ENCODE measurements at regions not wholly inside any gene's neighbourhood (a gene's known extent, or its start where the extent isn't known, plus 50 kb on each side); places are given as distances from the start of the nearest gene placed in this dataset.

DNA sequence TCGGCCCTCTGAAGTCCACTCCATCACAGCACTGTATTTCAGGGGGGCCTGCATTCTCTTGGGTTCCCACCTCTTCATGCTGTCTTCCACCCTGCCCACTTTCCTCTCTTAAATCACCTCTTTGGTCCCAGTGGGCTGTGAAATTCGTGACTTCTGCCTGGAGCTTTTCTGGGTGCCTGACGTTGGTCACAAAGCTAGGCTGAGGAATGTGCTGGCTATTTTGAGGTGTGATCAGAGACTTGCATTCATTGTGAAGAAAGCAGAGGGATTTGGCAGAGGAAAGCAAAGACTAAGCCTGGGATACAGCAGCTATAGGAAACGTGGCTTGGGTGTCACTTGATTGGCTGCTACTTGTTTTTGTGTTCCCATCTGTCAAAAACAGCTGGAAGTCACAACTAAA lies 202.5 kb downstream of the SATB1 start:
- Histone ChIP-seq H3K4me2 (no peak overlapping the region), H3F3A (replicated peaks; ENCODE audit: insufficient read depth) (no peaks in the 10 kb centered on the region), H4K20me1 (ENCODE audit: insufficient read depth) (no peaks in the 10 kb centered on the region), H3K9me2 (no peaks in the 10 kb centered on the region), H3K4me1 (ENCODE audit: control insufficient read depth in 1 of 2, insufficient read depth in 2 of 2, low read depth in 1 of 2, low read length in 1 of 2) (peaks cover 0 to 3% of the 10 kb centered on the region in 2 experiments; a peak in 1 of 4 replicates), H3K27ac (ENCODE audit: low read depth in 2 of 2, low read length in 1 of 2) (no peak overlapping the region), H3K4me3 (ENCODE audit: low read depth in 2 of 2, low read length in 1 of 2) (no peak overlapping the region), H3K9ac (no peak overlapping the region), H3K9me3 (no peaks in the 10 kb centered on the region), H3K27me3 (ENCODE audit: insufficient read depth) (no peaks in the 10 kb centered on the region), H3K36me3 (replicated peaks in 1 of 2; ENCODE audit: control insufficient read depth in 1 of 2, insufficient read depth in 2 of 2, low read length in 1 of 2) (no peaks in the 10 kb centered on the region), H2AFZ (ENCODE audit: low read depth) (no peak overlapping the region), H3K79me2 (ENCODE audit: insufficient read depth) (no peaks in the 10 kb centered on the region)
- POLR2A ChIA-PET = no interaction called here
- WGBS (ENCODE audit: low lambda C conversion rate) = 49% methylated on average over 4 of the region's 4 CpGs
- TF ChIP-seq RFX5 (IDR thresholded peaks at IDR 0.05; ENCODE audit: low read length) = no peak
- TF ChIP-seq, protein P1, sequence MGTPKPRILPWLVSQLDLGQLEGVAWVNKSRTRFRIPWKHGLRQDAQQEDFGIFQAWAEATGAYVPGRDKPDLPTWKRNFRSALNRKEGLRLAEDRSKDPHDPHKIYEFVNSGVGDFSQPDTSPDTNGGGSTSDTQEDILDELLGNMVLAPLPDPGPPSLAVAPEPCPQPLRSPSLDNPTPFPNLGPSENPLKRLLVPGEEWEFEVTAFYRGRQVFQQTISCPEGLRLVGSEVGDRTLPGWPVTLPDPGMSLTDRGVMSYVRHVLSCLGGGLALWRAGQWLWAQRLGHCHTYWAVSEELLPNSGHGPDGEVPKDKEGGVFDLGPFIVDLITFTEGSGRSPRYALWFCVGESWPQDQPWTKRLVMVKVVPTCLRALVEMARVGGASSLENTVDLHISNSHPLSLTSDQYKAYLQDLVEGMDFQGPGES (IDR thresholded peaks at IDR 0.05; ENCODE audit: low read depth, low read length) = no peak
- TF ChIP-seq, protein P2, sequence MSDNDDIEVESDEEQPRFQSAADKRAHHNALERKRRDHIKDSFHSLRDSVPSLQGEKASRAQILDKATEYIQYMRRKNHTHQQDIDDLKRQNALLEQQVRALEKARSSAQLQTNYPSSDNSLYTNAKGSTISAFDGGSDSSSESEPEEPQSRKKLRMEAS (IDR thresholded peaks at IDR 0.05; ENCODE audit: low read depth) = no peak
- no peak for DNase-seq
- CTCF ChIA-PET = no interaction called here

DNA sequence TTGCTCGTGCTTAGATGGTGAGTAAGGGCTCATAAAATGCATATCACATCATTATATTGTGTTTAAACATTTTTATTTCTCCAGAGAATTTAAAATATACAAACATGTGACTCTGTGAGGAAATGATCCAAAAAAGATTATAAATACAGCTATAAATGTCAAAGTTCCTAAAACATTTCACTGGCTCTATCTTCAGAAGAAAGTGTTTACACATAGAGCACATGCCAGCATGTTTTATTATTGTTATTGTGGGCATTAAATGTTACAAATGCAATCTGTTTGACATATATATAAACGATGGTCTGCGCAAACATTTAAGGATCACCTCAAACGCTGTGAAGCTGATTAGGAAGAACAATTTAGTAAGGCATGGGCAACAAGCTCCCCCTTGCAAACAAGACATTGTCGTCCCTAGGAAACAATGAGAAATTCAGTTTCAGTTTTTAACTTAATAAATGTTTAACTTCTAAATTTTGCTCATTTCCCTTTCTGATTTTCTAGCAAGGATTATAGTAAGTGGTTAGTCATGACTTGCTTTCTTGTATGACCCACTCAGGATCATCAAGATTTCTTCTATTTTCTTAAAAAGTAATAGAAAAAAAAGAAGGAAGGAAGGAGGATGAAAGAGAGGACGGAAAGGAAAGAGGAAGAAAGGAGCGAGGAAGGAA lies 207.5 kb downstream of the SATB1 start:
- Histone ChIP-seq H3K9me3 (no peaks in the 10 kb centered on the region), H2AFZ (ENCODE audit: low read depth) (no peak overlapping the region), H3K27me3 (ENCODE audit: insufficient read depth) (no peaks in the 10 kb centered on the region), H3K4me2 (no peak overlapping the region), H4K20me1 (ENCODE audit: insufficient read depth) (no peaks in the 10 kb centered on the region), H3K27ac (ENCODE audit: low read depth in 2 of 2, low read length in 1 of 2) (no peak overlapping the region), H3K9me2 (no peaks in the 10 kb centered on the region), H3F3A (replicated peaks; ENCODE audit: insufficient read depth) (no peaks in the 10 kb centered on the region), H3K79me2 (ENCODE audit: insufficient read depth) (no peaks in the 10 kb centered on the region), H3K4me3 (ENCODE audit: low read depth in 2 of 2, low read length in 1 of 2) (no peak overlapping the region), H3K36me3 (replicated peaks in 1 of 2; ENCODE audit: control insufficient read depth in 1 of 2, insufficient read depth in 2 of 2, low read length in 1 of 2) (no peaks in the 10 kb centered on the region), H3K9ac (no peak overlapping the region), H3K4me1 (ENCODE audit: control insufficient read depth in 1 of 2, insufficient read depth in 2 of 2, low read depth in 1 of 2, low read length in 1 of 2) (no peaks in the 10 kb centered on the region)
- WGBS (ENCODE audit: low lambda C conversion rate) = 58% methylated on average over 7 of the region's 7 CpGs
- no peak for TF ChIP-seq FOSL2 (IDR thresholded peaks at IDR 0.05; ENCODE audit: borderline replicate concordance, low read depth)
- no peak for TF ChIP-seq TAF1 (IDR thresholded peaks at IDR 0.05; ENCODE audit: borderline replicate concordance, low read depth, low read length)
- no peak for TF ChIP-seq SMC3 (IDR thresholded peaks at IDR 0.05; ENCODE audit: low read depth, low read length)
- TF ChIP-seq, protein P2 (IDR thresholded peaks at IDR 0.05; ENCODE audit: low read depth) = no peak
- no peak for TF ChIP-seq YY1 (IDR thresholded peaks at IDR 0.05; ENCODE audit: low read depth)
- TF ChIP-seq NRF1 (IDR thresholded peaks at IDR 0.05; ENCODE audit: low read depth, low read length) = no peak
- TF ChIP-seq TCF12 (IDR thresholded peaks at IDR 0.05) = no peak
- CTCF ChIA-PET = no interaction called here
- POLR2A ChIA-PET = no interaction called here
- no peak for DNase-seq

GRCh38 chr3:18216996-18217395 lies 208.1 kb downstream of the SATB1 start:
- no peak overlapping the region for H3K9ac ChIP-seq
- no peak for DNase-seq
- no peaks in the 10 kb centered on the region for H3F3A ChIP-seq (replicated peaks; ENCODE audit: insufficient read depth)
- WGBS (ENCODE audit: low lambda C conversion rate) = 44% methylated on average over 3 of the region's 3 CpGs
- 0 out of 2 replicates have a peak, but pooled peaks cover 2% of the 10 kb centered on the region for H3K9me2 ChIP-seq
- ChIA-PET POLR2A (no interaction called here), CTCF (no interaction called here)
- H3K27ac ChIP-seq (ENCODE audit: low read depth in 2 of 2, low read length in 1 of 2) = no peak overlapping the region
- H3K79me2 ChIP-seq (ENCODE audit: insufficient read depth) = no peaks in the 10 kb centered on the region
- H3K27me3 ChIP-seq (ENCODE audit: insufficient read depth) = no peaks in the 10 kb centered on the region
- no peaks in the 10 kb centered on the region for H4K20me1 ChIP-seq (ENCODE audit: insufficient read depth)
- no peak overlapping the region for H2AFZ ChIP-seq (ENCODE audit: low read depth)
- no peaks in the 10 kb centered on the region for H3K4me1 ChIP-seq (ENCODE audit: control insufficient read depth in 1 of 2, insufficient read depth in 2 of 2, low read depth in 1 of 2, low read length in 1 of 2)
- TF ChIP-seq TAF1 (IDR thresholded peaks at IDR 0.05; ENCODE audit: borderline replicate concordance, low read depth, low read length) = no peak
- TF ChIP-seq, protein P3, sequence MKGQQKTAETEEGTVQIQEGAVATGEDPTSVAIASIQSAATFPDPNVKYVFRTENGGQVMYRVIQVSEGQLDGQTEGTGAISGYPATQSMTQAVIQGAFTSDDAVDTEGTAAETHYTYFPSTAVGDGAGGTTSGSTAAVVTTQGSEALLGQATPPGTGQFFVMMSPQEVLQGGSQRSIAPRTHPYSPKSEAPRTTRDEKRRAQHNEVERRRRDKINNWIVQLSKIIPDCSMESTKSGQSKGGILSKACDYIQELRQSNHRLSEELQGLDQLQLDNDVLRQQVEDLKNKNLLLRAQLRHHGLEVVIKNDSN (IDR thresholded peaks at IDR 0.05; ENCODE audit: borderline replicate concordance, low read depth) = no peak
- no peak for TF ChIP-seq NRF1 (IDR thresholded peaks at IDR 0.05; ENCODE audit: low read depth, low read length)
- no peak for TF ChIP-seq ELF1 (IDR thresholded peaks at IDR 0.05)
- no peak for TF ChIP-seq NFIC (IDR thresholded peaks at IDR 0.05; ENCODE audit: borderline replicate concordance)
- no peak for TF ChIP-seq RXRA (IDR thresholded peaks at IDR 0.05; ENCODE audit: borderline replicate concordance, low read depth)
- no peak for TF ChIP-seq MXI1 (IDR thresholded peaks at IDR 0.05; ENCODE audit: low read depth, low read length)
- no peak for TF ChIP-seq ZBTB33 (IDR thresholded peaks at IDR 0.05; ENCODE audit: borderline replicate concordance, low read depth)
- TF ChIP-seq EZH2phosphoT487 (IDR thresholded peaks at IDR 0.05; ENCODE audit: borderline replicate concordance, low read depth) = no peak
- no peak overlapping the region for H3K4me3 ChIP-seq (ENCODE audit: low read depth in 2 of 2, low read length in 1 of 2)
- H3K9me3 ChIP-seq = no peaks in the 10 kb centered on the region
- no peaks in the 10 kb centered on the region for H3K36me3 ChIP-seq (replicated peaks in 1 of 2; ENCODE audit: control insufficient read depth in 1 of 2, insufficient read depth in 2 of 2, low read length in 1 of 2)
- H3K4me2 ChIP-seq = no peak overlapping the region

Data from SK-N-SH (cell line).